Forelimb muscle (tissue), 1 donor: ENCODE measurements at regions not wholly inside any gene's neighbourhood (a gene's known extent, or its start where the extent isn't known, plus 50 kb on each side); places are given as distances from the start of the nearest gene placed in this dataset.

Source experiments
- DNase-seq: peaks from one replicate; pipeline ENCODE4 v3.0.0-alpha.2; 2013; ENCODE audit warnings: low read depth

DNA sequence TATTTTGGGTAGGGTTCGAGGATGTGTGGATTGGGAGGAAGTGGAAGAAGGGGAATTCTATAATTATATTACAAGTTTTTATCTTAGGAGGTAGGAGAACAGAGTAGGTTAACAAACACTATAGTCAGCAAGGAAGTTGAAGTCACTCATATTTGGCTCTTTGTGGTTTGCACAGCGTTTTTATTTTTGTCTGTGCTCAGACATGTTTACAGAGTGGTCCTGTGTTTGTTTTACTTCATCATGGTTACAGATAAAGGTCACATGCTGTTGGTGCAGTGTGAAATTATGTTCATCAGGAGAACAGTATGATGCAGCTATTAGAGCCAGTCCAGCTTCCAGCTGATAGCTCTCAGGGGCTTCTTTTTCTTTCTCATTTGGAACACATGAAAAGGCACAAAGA, 299.9 kb upstream of the SFRP2 start:
- no peak for DNase-seq

DNA sequence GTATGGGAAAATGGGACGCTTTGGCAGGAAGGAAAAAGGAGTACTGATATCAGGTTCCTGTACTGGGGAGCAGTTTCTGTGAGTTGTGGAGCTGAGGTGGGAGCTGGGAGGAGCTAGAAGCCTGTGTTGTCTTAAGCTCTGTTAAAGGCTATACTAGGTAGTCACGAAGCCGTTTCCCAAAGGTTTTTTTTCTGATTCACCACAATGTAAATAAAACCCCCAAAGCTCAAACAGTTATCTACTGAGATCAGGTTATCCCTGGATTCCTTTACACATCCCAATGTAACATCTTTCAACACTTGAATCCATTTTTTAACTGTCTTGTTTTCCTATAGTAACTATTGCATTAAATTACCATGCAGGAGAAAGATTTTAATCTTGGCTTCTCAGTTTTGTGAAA, 297.4 kb upstream of the SFRP2 start:
- DNase-seq = no peak

DNA sequence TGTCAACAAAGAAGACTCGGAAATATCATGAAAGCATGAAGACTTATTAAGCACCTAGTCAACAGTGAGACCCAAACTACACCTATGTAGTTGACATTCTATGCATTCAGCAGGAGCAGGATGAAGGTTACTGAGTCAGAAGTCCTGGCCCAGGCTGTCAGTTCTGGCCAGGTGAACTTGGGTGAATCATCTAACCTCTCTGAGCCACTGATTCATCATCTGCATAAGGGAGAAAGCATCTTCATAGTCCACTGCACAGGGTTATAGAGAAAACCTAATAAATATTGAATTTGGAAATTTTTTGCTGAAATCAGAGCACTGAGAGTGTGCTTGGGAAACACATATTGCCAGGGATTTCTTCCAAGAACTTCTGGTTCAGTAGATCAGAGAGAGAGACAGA, 296.0 kb upstream of the SFRP2 start:
- DNase-seq = no peak

DNA sequence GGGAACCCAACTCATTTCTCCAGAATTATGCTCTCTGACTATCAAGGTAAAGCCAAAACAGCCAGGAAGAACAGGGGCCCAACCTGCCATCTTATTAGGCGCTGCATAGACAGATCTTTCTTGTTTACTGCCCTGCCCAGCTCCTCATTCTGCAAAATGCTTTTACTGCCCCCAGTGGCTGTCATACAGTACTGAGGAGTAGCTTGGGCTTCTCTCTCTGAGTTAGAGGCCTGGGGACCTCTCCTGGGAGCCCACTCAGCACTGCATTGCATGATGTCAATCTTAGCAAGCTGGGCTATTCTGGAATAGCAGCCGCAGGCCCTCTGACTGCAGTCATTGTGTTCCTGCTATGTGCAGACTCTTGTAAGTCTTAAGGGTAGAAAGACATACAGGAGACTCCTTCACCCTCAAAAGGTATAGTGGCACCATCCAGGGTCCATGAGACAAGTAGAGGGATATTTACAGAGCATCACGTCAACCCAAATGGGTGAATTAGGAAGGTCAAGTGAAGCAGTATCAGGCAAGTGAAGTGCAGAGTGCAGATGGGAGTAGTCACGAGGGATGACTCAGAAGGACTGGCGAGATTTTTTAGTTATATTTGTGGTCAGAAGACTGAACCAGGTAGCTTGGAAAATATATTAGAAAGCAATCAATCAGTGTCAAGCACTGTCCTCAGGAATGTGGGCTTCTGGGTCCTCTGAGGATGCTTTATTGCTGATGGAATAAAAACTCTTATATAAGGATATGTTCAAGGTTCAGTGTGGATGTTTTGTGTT, 294.1 kb upstream of the SFRP2 start:
- peak; percentile 14 for DNase-seq

GRCh38 chr4:154081391-154081790, 292.5 kb upstream of the SFRP2 start:
- no peak for DNase-seq

DNA sequence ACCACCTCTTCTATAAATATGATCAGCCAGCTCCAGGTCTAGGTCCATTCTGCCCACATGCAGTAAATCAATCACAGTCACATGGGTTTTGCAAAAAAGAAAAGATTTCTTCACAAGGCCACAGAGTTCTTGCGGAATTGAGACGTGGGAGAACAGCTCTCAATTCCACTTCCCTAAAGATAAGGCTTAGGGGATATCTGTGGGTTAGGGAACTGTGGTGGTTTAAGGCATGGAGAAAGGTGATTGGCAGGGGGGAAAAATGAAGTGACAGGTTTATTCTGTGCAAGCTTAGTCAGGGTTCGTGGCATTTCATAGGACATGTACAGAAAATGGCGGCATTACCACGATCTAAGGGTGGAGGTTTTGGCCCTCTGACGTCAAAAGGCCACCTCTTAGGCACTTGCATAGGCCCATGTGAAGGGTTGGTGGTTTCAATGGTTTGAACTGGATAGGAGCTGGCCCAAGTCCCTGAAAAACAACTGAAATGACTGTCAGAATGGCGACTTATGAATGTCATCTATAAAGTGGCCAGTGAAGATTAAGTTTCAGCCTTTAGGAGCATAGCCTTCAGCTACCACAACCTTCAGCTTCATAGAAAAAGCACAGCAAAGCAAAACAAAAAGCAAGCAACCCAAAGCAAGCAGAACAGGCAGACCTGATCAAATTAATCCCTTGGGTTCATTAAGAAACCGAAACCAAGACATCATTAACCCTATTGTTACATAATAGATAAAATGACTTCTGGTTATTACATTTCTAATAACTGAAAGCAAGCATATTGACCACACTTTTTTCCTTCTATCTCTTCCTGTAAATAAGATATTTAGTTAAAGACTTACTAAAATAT, 289.8 kb upstream of the SFRP2 start:
- no peak for DNase-seq

- DNase-seq = no peak
Observed at GRCh38 chr4:154076921-154077320, 288.0 kb upstream of the SFRP2 start.

DNA sequence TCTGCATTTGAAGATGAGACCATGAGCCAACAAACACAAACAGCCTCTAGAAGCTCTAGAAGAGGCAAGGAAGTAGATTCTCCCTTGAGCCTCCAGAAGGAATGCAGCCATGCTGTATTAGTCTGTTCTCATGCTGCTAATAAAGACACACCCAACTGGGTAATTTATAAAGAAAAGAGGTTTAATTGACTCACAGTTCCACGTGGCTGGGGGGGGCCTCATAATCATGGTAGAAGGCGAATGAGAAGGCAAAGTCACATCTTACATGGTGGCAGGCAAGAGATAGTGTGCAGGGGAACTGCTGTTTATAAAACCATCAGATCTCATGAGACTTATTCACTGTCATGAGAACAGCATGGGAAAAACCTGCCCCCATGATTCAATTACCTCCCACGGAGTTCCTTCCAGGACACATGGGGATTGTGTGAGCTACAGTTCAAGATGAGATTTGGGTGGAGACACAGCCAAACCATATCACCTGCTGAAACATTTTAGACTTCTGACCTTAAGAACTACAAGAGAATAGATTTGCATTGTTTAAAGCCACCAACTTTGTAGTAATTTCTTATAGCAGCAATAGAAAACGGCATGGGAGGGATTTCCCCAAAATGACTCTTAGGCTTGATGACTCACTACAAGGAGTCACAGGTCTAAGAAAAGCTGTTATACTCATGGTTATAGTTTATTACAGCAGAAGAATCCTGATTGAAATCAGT, 284.4 kb upstream of the SFRP2 start:
- no peak for DNase-seq

GRCh38 chr4:154067786-154068185, 278.9 kb upstream of the SFRP2 start:
- DNase-seq = no peak

GRCh38 chr4:154065368-154065767, 276.5 kb upstream of the SFRP2 start:
- DNase-seq = no peak

DNA sequence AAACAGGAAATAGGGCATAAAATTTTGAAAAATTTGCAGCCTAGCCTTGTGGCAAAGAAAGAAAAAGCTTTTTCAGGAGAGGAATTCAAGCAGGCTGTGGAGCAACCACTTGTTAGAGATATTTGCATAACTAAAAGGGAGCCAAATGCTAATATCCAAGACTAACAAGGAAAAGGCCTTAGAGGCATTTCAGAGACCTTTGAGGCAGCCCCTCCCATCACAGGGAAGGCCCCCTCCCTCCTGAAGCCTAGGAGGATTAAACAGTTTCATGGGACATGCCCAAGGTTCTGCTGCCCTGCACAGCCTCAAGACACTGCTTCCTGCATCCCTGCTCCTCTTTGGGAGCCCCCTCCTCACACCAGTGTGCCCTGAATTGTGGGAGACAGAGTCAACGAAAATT, 275.4 kb upstream of the SFRP2 start:
- DNase-seq = no peak

DNA sequence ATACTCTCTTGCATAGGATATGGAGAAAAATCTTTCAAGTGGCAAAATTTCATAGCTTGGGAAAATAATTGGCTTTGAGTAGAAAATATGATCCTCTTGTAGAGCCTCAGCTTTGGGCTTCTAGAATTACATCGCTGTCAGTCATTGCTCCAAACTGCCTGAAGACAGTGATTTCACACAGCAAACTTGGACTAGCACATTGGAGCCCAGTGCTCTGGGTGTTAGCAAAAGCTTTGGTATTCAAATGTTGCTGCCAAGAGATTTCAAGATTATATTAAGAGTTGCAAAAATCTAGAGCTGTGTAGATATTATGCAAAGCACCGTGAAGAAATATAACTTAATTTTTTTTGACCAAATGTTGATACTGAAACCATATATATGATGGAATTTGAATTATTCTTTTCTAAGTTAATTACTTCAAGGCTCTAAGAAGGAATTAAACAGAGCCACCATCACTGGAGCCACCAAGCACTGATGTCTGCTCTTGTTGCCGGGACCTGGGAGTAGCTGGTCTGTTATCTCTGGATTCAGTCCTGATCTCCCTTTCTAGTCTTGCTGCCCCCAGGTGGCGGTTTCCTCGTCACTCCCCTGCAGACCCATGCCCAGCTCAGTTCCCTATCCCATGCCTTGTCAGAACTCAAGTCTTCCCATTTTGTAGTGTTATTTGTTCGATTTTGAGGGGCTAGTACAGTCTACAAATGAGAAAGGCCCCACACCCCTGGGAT, 260.7 kb upstream of the SFRP2 start:
- no peak for DNase-seq

- no peak for DNase-seq
Observed at GRCh38 chr4:154047733-154048132, 258.9 kb upstream of the SFRP2 start.

GRCh38 chr4:154044742-154045485, 256.0 kb upstream of the SFRP2 start:
- no peak for DNase-seq

- no peak for DNase-seq
Observed at GRCh38 chr4:154044108-154044531, 255.2 kb upstream of the SFRP2 start.

DNA sequence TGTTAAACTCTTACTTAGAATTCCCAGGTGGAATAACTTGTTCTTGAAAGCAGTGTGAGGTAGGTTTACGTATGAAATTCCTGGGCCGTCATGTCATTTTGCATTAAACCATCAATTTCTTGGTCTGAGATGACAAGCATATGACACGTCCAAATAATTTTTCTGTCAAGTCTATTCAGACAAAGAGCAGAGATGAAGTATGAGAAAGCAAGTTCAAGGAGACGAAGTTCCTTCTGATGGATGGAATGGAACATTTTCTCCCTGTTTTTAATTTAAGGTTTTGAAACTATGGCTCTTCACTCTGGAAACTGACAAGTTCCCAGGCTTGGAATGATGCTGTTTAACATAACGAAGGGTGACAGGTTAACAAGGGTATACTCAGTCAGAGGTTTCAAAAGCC, 252.8 kb upstream of the SFRP2 start:
- no peak for DNase-seq

DNA sequence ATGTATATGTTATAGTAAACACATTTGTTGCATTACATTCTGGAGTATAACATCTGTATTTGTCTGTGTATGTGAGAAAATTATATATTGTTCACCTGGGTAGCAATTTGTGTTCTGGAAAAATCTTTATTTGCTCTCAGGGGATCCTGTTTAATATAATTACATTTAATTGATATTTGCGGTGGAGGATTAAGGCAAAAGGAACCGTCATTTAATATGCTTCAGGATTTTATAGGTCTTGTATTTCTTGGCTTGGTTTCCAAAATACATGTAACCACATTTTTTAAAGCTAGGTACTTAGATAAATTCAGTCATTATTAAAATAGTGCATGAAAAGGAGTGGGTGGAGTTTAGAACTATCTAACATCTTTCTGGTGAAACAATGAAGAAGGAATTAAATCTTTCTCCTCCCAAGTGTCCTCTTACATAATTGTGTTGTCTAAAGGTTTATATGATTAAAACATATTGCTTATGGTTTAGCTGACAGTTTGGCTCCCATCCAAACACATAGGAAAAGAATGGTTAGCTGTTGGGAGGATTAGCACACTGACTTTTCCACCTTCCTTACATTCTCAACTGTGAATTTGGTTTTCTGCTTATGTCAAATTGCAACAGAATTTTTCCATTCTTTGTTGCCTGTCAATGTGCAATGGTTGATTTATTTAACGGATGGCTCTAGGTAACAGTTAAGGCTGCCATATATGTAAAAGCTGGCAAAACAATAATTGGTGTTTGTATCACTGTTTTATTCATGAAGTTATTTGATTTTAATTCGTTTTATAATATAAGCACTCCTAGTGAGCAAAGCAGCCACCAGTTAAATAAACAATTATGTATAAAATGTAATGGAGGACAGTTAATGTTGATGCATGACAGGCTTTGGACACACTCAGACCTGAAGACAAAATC, 250.8 kb upstream of the SFRP2 start:
- no peak for DNase-seq

DNA sequence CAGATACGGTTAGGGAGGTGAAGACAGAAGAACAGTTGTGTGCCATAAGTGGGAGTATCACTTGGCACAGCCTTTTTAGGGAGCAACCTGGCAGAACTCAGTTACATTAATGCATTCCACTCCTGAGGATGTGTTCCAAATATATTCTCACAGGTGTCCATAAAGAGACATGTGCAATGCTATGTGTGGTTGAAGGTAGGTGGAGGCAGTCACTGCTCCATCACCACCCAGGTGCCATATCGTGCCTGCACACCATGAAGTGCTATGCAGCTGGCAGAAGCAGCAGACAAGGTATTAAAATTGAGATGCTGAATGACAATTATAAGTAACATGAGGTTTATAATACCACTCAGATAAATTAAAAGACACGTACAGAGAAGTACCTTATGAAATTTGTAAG, 248.0 kb upstream of the SFRP2 start:
- no peak for DNase-seq

- no peak for DNase-seq
Observed at GRCh38 chr4:154035341-154035740, 246.5 kb upstream of the SFRP2 start.

GRCh38 chr4:154033921-154034320, 245.0 kb upstream of the SFRP2 start:
- DNase-seq = no peak
